Mesodermal cell (in vitro differentiated cells): ENCODE measurements at regions not wholly inside any gene's neighbourhood (a gene's known extent, or its start where the extent isn't known, plus 50 kb on each side); places are given as distances from the start of the nearest gene placed in this dataset.

ENCODE experiments used
- H3K27ac ChIP-seq: 2 replicates; pipeline ENCODE4 v1.7.0; 2013; ENCODE audit warnings: mild to moderate bottlenecking, low read depth, low read length, moderate library complexity; ENCODE audit not compliant: severe bottlenecking
- H3K36me3 ChIP-seq: 2 replicates; pipeline ENCODE4 v1.7.1; 2013; ENCODE audit warnings: mild to moderate bottlenecking, low read length, moderate library complexity; ENCODE audit not compliant: control insufficient read depth, insufficient read depth
- H3K4me1 ChIP-seq: one replicate; pipeline ENCODE4 v1.7.1; 2013; ENCODE audit warnings: mild to moderate bottlenecking, low read length; ENCODE audit not compliant: insufficient read depth, control insufficient read depth, poor library complexity, severe bottlenecking
- H3K4me3 ChIP-seq: 2 replicates; pipeline ENCODE4 v1.7.0; 2013; ENCODE audit warnings: low read length, control low read depth, mild to moderate bottlenecking; ENCODE audit not compliant: insufficient read depth, poor library complexity, severe bottlenecking; ENCODE audit errors: extremely low read depth
- H3K9me3 ChIP-seq: 2 replicates; pipeline ENCODE4 v1.7.1; 2013; ENCODE audit warnings: mild to moderate bottlenecking, low read length, moderate library complexity; ENCODE audit not compliant: control insufficient read depth
- WGBS, 2 experiments: methylation state at CpG; one replicate each; pipeline ENCODE4 v1.1.5; 2013; ENCODE audit warnings: missing lambda C conversion rate in 2 of 2; ENCODE audit not compliant: insufficient coverage in 2 of 2; 5-methylcytosine and 5-hydroxymethylcytosine counted together

DNA sequence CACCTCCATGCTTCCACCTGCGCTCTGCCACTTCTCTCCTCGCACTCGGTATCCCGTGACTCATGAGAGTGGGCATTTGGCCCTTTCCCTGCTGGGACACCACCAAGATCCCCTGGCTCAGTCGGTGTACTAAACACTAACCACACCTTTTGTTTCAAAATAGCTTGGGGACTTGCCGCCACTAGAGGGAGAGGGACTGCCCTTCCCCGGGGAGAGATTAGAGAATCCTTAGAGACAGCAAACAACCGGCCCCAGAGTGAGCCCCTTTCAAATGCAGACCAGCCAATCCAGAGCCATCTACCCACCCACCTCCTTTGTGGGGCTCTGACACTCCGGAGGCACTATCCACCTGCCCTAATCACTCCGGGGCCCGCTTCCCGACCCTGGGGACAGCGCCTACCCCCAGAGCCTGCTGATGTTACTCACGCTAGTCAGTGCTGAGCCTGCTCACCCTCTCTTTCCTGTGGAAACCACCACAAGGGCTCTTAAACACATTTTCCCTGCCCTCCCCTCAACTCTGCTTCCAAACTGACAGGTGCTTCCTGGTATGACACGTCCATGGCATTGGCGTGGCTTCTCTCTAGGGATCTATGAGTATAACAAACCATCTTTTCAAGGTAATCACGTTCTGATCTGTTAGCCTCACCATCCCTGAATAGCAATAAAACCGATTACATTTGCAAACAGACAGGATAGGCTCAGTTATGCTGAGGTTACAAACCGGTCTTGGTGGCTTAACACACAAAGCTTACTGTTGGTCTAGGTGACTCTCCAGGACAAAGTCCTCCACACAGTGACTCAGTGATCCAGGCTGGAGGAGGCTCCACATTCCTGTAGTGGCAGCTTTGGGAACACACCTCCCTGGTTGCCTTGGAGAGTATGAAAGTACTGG is 180.1 kb upstream of the MVB12B start:
- WGBS, 2 experiments = 26 to 46% methylated on average over 12 to 19 of the region's 19 CpGs
- H3K9me3 ChIP-seq = no peaks in the 10 kb centered on the region
- no peak overlapping the region for H3K27ac ChIP-seq
- no peaks in the 10 kb centered on the region for H3K4me1 ChIP-seq
- no peak overlapping the region for H3K4me3 ChIP-seq
- no peaks in the 10 kb centered on the region for H3K36me3 ChIP-seq

DNA sequence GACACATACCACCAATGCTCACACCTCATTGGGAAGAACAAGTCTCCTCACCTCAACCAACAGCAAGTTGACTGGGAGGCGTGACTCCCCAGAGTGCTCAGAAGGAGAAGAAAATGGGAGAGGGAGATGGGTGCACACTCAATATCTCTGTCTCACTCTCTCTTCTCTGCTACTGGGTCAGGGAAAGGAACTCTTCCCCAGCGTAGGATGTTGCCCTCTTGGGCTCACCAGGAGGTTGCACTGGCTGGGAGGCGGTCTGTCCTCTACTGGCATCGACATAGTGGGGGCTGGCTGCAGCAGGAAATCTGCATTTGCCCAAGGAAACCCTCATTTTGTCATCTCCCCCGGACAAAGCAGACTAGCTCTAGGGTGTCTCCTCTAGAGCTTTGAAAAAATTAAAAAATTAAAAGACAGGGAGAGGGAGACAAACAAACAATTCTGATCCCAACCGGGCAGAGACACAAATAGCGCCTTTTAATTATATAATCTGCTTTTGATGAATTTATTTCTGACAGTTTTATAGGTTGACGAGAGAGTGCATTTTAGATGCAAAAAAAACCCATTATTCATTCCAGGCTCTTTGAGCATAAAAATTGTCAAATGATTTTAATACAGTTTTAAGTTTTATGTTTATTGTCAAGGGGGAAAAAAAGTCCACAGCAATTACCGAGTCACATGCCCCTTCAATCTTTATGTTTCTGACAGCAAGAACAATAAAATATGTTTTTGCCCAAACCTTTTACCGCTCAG is 179.3 kb upstream of the MVB12B start:
- no peaks in the 10 kb centered on the region for H3K9me3 ChIP-seq
- H3K36me3 ChIP-seq = no peaks in the 10 kb centered on the region
- WGBS, 2 experiments = 83 to 89% methylated on average over 3 to 5 of the region's 10 CpGs
- no peak overlapping the region for H3K4me3 ChIP-seq
- no peak overlapping the region for H3K27ac ChIP-seq
- no peaks in the 10 kb centered on the region for H3K4me1 ChIP-seq

DNA sequence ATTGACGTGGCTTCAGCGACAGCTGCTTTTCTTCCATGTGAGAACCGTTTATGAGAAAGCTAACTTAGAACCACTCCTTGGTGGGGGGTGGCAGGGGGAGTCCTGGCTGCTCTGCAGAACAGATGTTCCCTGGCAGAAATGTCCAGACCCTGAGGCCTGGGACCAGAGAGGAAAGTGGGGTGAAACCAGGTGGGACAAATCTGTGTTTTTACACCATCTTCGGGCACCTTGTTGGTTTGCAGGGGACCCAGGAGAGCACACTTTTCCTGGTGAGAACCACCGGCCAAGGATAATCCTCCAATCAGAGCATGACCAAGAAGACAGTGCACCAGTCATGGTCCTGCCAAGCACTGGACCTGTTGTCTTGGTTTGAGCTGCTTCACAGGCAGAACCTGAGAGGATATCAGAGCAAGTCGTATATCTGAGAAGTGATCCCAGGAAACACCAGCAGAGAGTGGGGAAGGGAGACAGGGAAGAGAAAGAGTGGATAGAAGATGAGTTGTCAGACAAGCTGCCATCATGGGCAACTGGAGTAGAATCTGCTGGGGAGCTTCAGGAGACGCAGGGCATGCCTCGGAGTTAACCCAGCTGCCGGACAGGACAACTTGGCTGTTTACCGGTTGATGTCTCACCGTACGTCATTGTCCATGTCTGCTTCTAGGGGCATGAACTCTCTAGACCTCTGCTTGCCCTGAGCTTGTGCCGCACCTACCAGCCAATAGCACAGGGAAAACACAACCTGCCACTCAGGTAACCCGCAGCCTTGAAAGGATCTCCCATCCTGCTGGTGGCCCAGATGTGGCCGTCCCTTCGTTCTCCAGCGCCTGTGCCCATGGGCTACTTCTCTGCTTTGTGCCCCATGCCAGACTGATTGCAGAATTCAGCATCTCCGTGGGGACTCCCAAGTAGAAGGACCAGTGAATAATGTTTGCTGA is 178.4 kb upstream of the MVB12B start:
- no peak overlapping the region for H3K27ac ChIP-seq
- H3K4me3 ChIP-seq = no peak overlapping the region
- no peaks in the 10 kb centered on the region for H3K36me3 ChIP-seq
- H3K9me3 ChIP-seq = no peaks in the 10 kb centered on the region
- H3K4me1 ChIP-seq = no peaks in the 10 kb centered on the region
- 87 to 89% methylated on average over 14 of the region's 18 CpGs for WGBS, 2 experiments

DNA sequence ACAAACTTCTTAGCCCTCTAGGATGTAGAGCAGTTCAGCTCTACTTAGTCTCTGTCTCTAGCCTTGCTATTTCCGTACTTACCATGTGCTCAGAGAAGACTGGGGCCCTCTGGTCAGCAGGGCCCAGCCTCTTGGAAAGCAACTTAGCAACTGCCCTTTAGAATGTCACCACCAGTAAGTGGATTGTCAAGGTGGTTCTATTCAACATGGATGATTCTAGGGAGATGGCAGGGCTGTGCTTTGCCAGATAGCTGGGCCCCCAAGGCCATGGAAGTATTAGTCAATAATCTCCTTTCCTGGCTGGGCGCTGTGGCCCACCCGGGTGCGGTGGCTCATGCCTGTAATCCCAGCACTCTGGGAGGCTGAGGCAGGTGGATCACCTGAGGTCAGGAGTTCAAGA is 177.6 kb upstream of the MVB12B start:
- H3K27ac ChIP-seq = no peak overlapping the region
- H3K36me3 ChIP-seq = no peaks in the 10 kb centered on the region
- no peak overlapping the region for H3K4me3 ChIP-seq
- H3K4me1 ChIP-seq = no peaks in the 10 kb centered on the region
- WGBS, 2 experiments = 91 to 96% methylated on average over 3 to 4 of the region's 4 CpGs
- H3K9me3 ChIP-seq = no peaks in the 10 kb centered on the region

GRCh38 chr9:126149661-126150060 is 177.0 kb upstream of the MVB12B start:
- H3K9me3 ChIP-seq = no peaks in the 10 kb centered on the region
- 79 to 89% methylated on average over 2 of the region's 2 CpGs for WGBS, 2 experiments
- no peaks in the 10 kb centered on the region for H3K36me3 ChIP-seq
- H3K4me1 ChIP-seq = no peaks in the 10 kb centered on the region
- no peak overlapping the region for H3K4me3 ChIP-seq
- H3K27ac ChIP-seq = no peak overlapping the region

DNA sequence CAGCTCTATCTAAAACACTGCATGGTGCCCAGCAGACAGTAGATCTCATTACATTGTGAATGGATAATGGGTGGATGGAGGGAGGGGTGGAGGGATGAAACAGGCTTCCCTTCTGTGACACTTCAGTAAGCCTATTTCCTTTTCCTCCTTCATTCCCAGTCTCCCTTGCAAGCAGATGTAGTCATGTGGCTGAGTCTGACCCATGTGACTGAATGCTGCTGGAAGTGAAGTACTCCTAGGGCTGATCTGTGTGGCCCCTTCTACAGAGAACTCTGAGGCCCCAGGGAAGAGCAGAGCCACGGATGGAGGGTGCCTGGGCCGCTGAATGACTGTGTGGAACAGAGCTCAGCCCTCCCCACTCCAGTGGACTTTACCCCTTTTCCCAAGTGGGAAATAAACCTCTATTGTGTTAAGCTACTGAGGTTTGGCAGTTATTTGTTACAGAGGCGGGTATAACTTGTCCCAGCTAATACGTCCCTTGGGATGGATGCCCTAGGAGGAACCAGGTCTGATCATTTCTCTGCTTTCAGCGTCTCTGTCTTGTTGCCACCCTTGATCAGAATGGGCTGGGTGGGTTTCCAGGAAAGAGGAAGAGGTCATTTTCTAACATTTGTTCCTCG is 176.1 kb upstream of the MVB12B start:
- Histone ChIP-seq H3K4me3 (no peak overlapping the region), H3K4me1 (no peaks in the 10 kb centered on the region), H3K9me3 (no peaks in the 10 kb centered on the region), H3K27ac (no peak overlapping the region), H3K36me3 (no peaks in the 10 kb centered on the region)
- WGBS, 2 experiments = 50 to 69% methylated on average over 2 to 4 of the region's 6 CpGs

GRCh38 chr9:126151031-126151685 is 175.5 kb upstream of the MVB12B start:
- H3K4me1 ChIP-seq = no peaks in the 10 kb centered on the region
- 93 to 94% methylated on average over 12 to 13 of the region's 14 CpGs for WGBS, 2 experiments
- no peaks in the 10 kb centered on the region for H3K9me3 ChIP-seq
- no peak overlapping the region for H3K4me3 ChIP-seq
- no peaks in the 10 kb centered on the region for H3K36me3 ChIP-seq
- no peak overlapping the region for H3K27ac ChIP-seq

DNA sequence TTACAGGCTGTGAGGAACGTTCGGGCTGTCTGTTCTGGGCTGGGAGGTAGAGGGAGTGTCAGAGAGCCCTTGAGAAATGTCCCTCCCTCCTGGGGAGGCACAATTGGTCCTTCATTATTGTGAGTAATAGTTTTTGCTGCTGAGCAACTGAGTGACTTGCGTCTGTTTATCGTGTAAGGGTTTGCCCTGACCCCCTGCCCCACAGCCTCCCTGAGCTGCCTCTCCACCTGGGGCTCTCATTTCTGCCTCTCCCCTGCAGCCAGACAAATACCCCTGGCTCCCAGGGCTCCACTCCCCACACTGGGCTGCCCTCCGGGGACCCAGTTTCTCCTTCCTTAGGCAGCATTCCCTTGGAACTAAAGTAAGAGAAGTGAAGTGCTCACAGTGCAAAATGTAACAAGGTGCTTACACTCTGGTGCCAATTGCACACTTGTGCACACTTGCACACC is 174.9 kb upstream of the MVB12B start:
- Histone ChIP-seq H3K4me1 (no peaks in the 10 kb centered on the region), H3K4me3 (no peak overlapping the region), H3K27ac (no peak overlapping the region), H3K9me3 (no peaks in the 10 kb centered on the region), H3K36me3 (no peaks in the 10 kb centered on the region)
- 56 to 69% methylated on average over 2 of the region's 5 CpGs for WGBS, 2 experiments

- no peaks in the 10 kb centered on the region for H3K4me1 ChIP-seq
- no peaks in the 10 kb centered on the region for H3K36me3 ChIP-seq
- no peak overlapping the region for H3K4me3 ChIP-seq
- no peaks in the 10 kb centered on the region for H3K9me3 ChIP-seq
- 63 to 79% methylated on average over 2 of the region's 3 CpGs for WGBS, 2 experiments
- no peak overlapping the region for H3K27ac ChIP-seq
Observed at GRCh38 chr9:126152622-126153362, 173.8 kb upstream of the MVB12B start.
